ENCODE measurements at regions not wholly inside any gene's neighbourhood (a gene's known extent, or its start where the extent isn't known, plus 50 kb on each side); places are given as distances from the start of the nearest gene placed in this dataset.

GRCh38 chr5:66324357-66324756 is 180.3 kb downstream of the SREK1 start:
- no peaks in the 10 kb centered on the region for H4K20me1 ChIP-seq (ENCODE audit: insufficient read depth, low read length)
- H3K9me3 ChIP-seq (ENCODE audit: insufficient read depth, low read depth, low read length) = no peaks in the 10 kb centered on the region
- Mint-ChIP-seq H3K4me1 (ENCODE audit: low read depth, unreplicated experiment) (no peaks in the 10 kb centered on the region), H3K27me3 (ENCODE audit: low read depth, unreplicated experiment) (peaks cover 2% of the 10 kb centered on the region), H3K36me3 (ENCODE audit: low read depth, unreplicated experiment) (peaks cover 1% of the 10 kb centered on the region), H3K27ac (ENCODE audit: unreplicated experiment) (no peak overlapping the region), H3K4me3 (ENCODE audit: unreplicated experiment) (no peak overlapping the region), H3K9me3 (ENCODE audit: unreplicated experiment) (peaks cover 2% of the 10 kb centered on the region)
- no peaks in the 10 kb centered on the region for H3K4me1 ChIP-seq (ENCODE audit: insufficient read depth, low read length)
- no peak overlapping the region for H3K4me3 ChIP-seq (ENCODE audit: insufficient read depth, low read depth, low read length)
- TF ChIP-seq EZH2 (IDR thresholded peaks at IDR 0.05; ENCODE audit: insufficient read depth, low read length) (no peak), CTCF (IDR thresholded peaks at IDR 0.05; ENCODE audit: insufficient read depth, low read depth, low read length) (no peak)
- DNase-seq (ENCODE audit: low read depth) (no peak), FAIRE-seq (no peak)
- no peak overlapping the region for H3K27ac ChIP-seq (ENCODE audit: low read depth, low read length)
- H3K9ac ChIP-seq (ENCODE audit: low read length) = no peak overlapping the region
- no peaks in the 10 kb centered on the region for H3K36me3 ChIP-seq (ENCODE audit: insufficient read depth, low read length)
- H3K27me3 ChIP-seq (ENCODE audit: insufficient read depth, low read length) = no peaks in the 10 kb centered on the region
- H2AFZ ChIP-seq (ENCODE audit: low read depth, low read length) = no peak overlapping the region
- no peaks in the 10 kb centered on the region for H3K79me2 ChIP-seq (ENCODE audit: insufficient read depth, low read length)
- no peak overlapping the region for H3K4me2 ChIP-seq (ENCODE audit: low read length)

GRCh38 chr5:66326276-66326675 is 182.2 kb downstream of the SREK1 start:
- Mint-ChIP-seq H3K4me1 (ENCODE audit: low read depth, unreplicated experiment) (no peaks in the 10 kb centered on the region), H3K4me3 (ENCODE audit: unreplicated experiment) (no peak overlapping the region), H3K27me3 (ENCODE audit: low read depth, unreplicated experiment) (peaks cover 2% of the 10 kb centered on the region), H3K36me3 (ENCODE audit: low read depth, unreplicated experiment) (peaks cover 1% of the 10 kb centered on the region), H3K27ac (ENCODE audit: unreplicated experiment) (no peak overlapping the region), H3K9me3 (ENCODE audit: unreplicated experiment) (peaks cover 7% of the 10 kb centered on the region)
- Histone ChIP-seq H3K79me2 (ENCODE audit: insufficient read depth, low read length) (no peaks in the 10 kb centered on the region), H4K20me1 (ENCODE audit: insufficient read depth, low read length) (no peaks in the 10 kb centered on the region), H3K4me2 (ENCODE audit: low read length) (no peak overlapping the region), H3K36me3 (ENCODE audit: insufficient read depth, low read length) (no peaks in the 10 kb centered on the region), H3K4me1 (ENCODE audit: insufficient read depth, low read length) (no peaks in the 10 kb centered on the region), H3K27me3 (ENCODE audit: insufficient read depth, low read length) (no peaks in the 10 kb centered on the region), H3K9me3 (ENCODE audit: insufficient read depth, low read depth, low read length) (no peaks in the 10 kb centered on the region), H3K27ac (ENCODE audit: low read depth, low read length) (no peak overlapping the region), H2AFZ (ENCODE audit: low read depth, low read length) (no peak overlapping the region), H3K9ac (ENCODE audit: low read length) (no peak overlapping the region), H3K4me3 (ENCODE audit: insufficient read depth, low read depth, low read length) (no peak overlapping the region)
- FAIRE-seq (no peak), DNase-seq (ENCODE audit: low read depth) (no peak)
- TF ChIP-seq EZH2 (IDR thresholded peaks at IDR 0.05; ENCODE audit: insufficient read depth, low read length) (no peak), CTCF (IDR thresholded peaks at IDR 0.05; ENCODE audit: insufficient read depth, low read depth, low read length) (no peak)

GRCh38 chr5:66327008-66327407 is 182.9 kb downstream of the SREK1 start:
- Histone ChIP-seq H4K20me1 (ENCODE audit: insufficient read depth, low read length) (no peaks in the 10 kb centered on the region), H3K4me2 (ENCODE audit: low read length) (no peak overlapping the region), H3K9me3 (ENCODE audit: insufficient read depth, low read depth, low read length) (no peaks in the 10 kb centered on the region), H3K4me3 (ENCODE audit: insufficient read depth, low read depth, low read length) (no peak overlapping the region), H3K27me3 (ENCODE audit: insufficient read depth, low read length) (no peaks in the 10 kb centered on the region), H3K4me1 (ENCODE audit: insufficient read depth, low read length) (no peaks in the 10 kb centered on the region), H2AFZ (ENCODE audit: low read depth, low read length) (no peak overlapping the region), H3K27ac (ENCODE audit: low read depth, low read length) (no peak overlapping the region), H3K79me2 (ENCODE audit: insufficient read depth, low read length) (no peaks in the 10 kb centered on the region), H3K36me3 (ENCODE audit: insufficient read depth, low read length) (no peaks in the 10 kb centered on the region), H3K9ac (ENCODE audit: low read length) (no peak overlapping the region)
- FAIRE-seq (no peak), DNase-seq (ENCODE audit: low read depth) (no peak)
- Mint-ChIP-seq H3K27me3 (ENCODE audit: low read depth, unreplicated experiment) (peaks cover 2% of the 10 kb centered on the region), H3K4me3 (ENCODE audit: unreplicated experiment) (no peak overlapping the region), H3K4me1 (ENCODE audit: low read depth, unreplicated experiment) (no peaks in the 10 kb centered on the region), H3K36me3 (ENCODE audit: low read depth, unreplicated experiment) (no peaks in the 10 kb centered on the region), H3K27ac (ENCODE audit: unreplicated experiment) (no peak overlapping the region), H3K9me3 (ENCODE audit: unreplicated experiment) (peaks cover 7% of the 10 kb centered on the region)
- TF ChIP-seq CTCF (IDR thresholded peaks at IDR 0.05; ENCODE audit: insufficient read depth, low read depth, low read length) (no peak), EZH2 (IDR thresholded peaks at IDR 0.05; ENCODE audit: insufficient read depth, low read length) (no peak)

All from astrocyte (in vitro differentiated cells and primary cell).